Right ventricle myocardium inferior (tissue), 1 donor: ENCODE measurements at regions not wholly inside any gene's neighbourhood (a gene's known extent, or its start where the extent isn't known, plus 50 kb on each side); places are given as distances from the start of the nearest gene placed in this dataset.
A peak's percentile ranks its signal among the peaks of the same experiment; 100 is the strongest.
"Not testable (repeated sequence)": the region's sequence is repeated elsewhere in the genome, so short reads cannot be mapped to it uniquely, and the experiment has no call there.

Source experiments
- ATAC-seq: fragments of 200-7000 bp; cut with Tn5 transposase; one replicate; pipeline ENCODE4 v1.9.1; 2020; ENCODE audit warnings: mild to moderate bottlenecking, moderate library complexity
- DNase-seq: peaks from one replicate; pipeline ENCODE4 v3.0.0; 2021; ENCODE audit errors: missing footprints
- intact Hi-C: fragments of 100-400 bp; cut with DNase I; formaldehyde crosslinking; loops from one replicate; pipeline ENCODE4 v1.11.0; 2022
- donor health status: DM: no; HTN: yes; CAD: no; lungs with severe emphysema.

DNA sequence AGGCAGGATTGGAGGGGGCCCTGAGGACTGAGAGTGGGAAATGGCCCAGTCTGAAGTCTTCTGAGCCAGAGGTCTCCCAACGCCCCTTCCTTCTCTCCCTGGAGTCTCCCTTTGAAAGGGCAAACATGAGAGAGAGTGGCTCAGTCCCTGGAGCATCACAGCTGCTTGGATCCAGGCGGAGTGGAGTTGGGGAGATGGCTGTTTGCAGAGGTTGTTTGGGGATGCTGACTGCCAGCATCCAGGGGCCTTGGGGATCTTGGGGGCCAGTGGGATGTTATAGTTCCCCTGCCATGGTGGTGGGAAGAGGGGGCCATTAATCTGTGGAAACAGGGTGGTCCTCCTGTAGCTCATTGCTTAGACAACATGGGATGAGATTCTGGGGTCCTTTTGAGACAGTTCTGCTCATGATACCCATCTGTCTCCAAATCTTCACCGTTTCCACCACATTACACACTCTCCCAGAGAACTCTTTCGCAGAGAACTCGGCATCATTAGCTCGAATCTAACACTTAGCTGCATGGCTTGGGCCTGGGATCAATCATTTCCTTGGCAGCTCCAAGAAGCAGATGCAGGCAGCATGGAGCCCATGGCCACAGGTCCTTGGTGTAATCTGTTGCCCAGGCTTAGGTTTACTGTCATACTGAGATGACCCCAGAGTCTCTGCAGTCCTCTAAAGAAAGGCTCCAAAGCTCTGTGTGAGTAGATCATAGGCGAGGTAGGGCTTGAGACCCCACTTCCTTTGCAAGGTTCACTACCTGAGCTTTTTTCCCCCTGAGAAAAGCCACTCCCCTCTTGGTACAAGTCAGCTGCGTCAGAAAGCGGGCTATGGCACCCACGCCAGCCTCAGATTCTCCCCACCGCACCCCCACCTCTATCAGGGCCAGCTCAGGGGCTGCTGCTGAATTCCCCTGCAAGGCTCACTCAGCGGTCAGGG is 54.4 kb upstream of the SH3PXD2B start:
- ATAC-seq (no peak), DNase-seq (no peak)
- intact Hi-C loops, result loop anchor here (1.0 to 2.0 kb wide), 2 partner anchors 18 to 76 kb away; no protein-coding TSS in a partner anchor

DNA sequence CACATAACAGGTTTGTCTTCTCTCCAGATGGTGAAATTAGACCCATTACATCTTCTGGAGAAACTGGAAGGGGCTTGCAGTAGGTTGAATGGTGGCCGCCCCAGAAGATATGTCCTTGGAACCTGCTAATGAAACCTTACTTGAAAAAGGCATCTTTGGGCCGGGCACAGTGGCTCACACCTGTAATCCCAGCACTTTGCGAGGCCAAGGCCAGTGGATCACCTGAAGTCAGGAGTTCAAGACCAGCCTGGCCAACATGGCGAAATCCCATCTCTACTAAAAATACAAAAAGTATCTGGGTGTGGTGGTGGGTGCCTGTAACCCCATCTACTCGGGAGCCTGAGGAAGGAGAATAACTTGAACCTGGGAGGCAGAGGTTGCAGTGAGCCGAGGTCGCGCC is 53.2 kb upstream of the SH3PXD2B start:
- ATAC-seq, DNase-seq, intact Hi-C loops: not testable (repeated sequence)

DNA sequence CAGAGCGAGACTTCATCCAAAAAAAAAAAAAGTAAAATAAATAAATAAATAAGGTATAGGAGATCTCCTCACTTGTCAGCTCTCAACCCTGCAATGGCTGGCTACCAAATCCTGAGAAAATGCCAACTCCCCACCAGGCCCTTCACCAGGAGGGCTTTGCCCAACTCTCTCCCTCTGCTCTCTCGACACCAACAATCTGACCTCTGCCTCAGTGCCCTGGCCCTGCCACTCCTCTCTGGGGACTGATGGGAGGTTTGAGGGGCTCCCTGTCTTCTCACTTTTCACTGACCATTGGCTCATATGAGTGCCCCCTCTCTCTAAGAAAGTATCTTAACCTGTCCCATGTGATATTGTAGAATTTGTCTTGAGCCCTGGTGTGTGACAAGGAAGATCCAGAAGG is 52.6 kb upstream of the SH3PXD2B start:
- ATAC-seq (no peak), DNase-seq (no peak)
- intact Hi-C loops, result no loop called here

DNA sequence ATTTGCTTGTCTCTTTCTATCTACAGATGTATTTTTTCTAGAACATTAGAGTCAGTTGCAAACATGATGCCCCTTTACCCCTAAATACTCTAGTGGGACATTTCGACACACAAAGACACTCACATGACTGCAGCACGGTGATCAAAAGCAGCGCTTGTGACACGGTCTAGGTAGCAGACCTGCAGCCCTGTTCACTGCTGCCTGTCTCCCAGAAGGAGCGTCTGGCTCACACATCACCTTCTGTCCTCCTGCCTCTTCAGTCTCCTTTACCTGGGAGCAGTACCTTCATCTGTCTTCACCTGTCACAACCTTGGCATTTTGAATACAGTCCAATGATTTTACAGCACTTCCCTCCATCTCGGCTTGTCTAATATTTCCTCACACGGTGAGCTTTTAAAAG is 51.9 kb upstream of the SH3PXD2B start:
- DNase-seq (no peak), ATAC-seq (no peak)
- intact Hi-C loops, result no loop called here

DNA sequence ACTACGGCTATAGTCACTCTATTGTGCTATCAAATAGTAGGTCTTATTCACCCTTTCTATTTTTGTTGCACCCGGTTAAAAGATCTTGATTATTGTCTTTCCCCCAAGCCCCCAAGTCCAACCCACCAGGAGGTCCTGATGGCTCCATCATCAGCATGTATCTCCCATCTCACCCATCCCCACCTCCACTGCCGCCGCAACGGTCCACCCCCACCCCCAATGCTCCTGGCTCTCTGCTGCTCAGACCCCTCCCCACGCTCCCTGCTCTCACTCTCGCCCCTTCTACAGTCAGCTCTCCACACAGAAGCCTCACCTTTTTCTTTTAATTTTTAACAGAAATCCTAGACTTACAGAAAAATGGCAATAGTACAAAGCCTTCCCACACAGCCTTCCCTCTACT is 51.5 kb upstream of the SH3PXD2B start:
- no peak for DNase-seq
- intact Hi-C loops, result no loop called here

DNA sequence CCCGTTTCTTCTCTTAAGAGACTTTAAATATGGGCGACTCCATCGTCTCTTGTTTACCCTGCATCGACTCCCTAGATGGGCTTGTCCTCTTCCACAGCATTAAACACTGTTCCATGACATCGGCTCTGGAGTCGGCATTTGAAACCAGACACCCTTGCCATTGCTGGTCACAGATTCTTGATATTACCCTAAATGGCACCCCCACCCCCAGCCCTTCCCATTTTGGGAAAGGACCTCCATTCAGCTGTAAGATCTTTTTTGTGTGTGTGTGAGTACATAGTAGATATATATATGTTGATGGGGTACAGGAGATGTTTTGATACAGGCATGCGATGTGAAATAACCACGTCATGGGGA is 51.1 kb upstream of the SH3PXD2B start:
- intact Hi-C loops, result no loop called here
- DNase-seq, result no peak
- ATAC-seq, result no peak

More for the DNA sequence above, 51.5 kb upstream of the SH3PXD2B start:
- no peak for ATAC-seq

DNA sequence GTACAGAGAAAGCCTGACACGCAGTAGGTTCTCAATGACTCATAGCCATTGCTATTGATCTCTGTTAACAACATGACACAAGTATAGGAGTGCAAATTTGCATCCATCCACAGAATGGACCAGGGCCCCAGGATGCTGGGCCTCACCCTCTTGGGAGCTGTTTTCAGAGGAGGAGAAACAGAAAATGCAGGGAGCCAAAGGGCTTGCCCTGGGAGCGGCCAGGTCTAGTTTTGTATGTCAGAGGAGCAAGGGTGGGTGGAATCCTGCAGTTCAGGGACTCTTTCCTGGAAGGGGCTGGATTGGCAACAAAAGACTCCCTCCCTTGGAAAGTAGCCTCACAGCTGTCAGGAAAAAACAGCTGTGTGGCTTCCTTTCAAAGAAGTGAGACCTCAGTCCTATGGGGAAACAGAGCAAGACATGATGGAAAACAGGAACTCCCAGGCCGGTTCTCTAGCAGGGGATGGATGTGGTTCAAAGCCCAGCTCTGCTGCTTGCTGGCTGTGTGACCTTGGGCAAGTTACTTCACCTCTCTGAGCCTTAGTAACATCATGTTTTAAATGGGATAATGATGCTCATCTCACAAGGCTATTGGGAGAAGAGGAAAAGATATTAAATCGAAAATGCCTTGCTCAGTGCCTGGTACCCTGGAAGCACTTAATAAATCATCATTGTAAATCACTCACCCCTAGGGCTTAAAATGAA is 50.5 kb upstream of the SH3PXD2B start:
- no peak for DNase-seq

DNA sequence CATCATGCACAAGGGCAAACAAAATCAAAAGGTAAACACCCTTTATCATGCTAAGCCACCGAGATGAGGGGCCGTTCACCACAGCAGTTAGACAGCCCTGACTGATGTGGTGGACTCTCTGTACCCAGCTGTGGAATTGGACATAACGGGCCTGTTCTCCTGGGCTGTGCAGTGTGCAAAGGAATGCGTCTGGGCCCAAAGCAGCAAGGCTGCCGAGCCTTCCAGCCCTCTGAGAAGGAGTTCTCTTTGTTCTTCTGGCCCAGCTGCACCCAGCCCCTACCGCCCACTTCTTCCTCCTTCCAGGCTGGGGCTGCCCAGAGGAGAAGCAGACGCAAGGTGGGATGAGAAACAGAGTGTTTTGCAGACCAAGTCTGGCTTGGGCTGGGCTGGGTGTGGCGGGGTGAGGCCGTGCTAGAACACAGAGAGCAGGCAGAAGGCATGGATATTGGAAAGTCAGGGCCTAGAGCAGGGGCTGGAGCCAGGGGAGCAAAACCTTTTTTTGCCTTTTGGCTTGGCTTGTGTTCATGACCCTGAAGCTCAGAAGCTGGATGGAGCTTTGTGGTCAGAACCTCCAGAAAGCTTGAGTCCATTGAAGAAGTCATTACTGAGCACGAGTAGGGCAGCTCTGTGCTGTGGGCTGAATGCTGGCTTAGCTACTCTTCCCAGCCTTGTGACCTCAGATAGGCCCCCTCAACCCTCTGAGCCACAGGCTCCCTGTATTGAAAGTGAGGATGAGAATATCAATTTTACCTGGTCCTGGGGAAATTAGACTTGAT is 49.8 kb upstream of the SH3PXD2B start:
- intact Hi-C loops, result loop anchor here (1.0 to 5.0 kb wide), 2 partner anchors 80 to 138 kb away; partner anchors contain the start of gene NEURL1B
- DNase-seq (peak; percentile 88), ATAC-seq (peak; percentile 90)

More for the DNA sequence above, 50.5 kb upstream of the SH3PXD2B start:
- ATAC-seq, result peak; percentile 78
- intact Hi-C loops, result loop anchor here (1.0 to 5.0 kb wide), 2 partner anchors 79 to 137 kb away; partner anchors contain the start of gene NEURL1B
